IMR-90 (cell line): ENCODE measurements at regions not wholly inside any gene's neighbourhood (a gene's known extent, or its start where the extent isn't known, plus 50 kb on each side); places are given as distances from the start of the nearest gene placed in this dataset.

Source experiments
- ATAC-seq: fragments of 200-7000 bp; cut with Tn5 transposase; 2 replicates; pipeline ENCODE4 v1.9.1; 2020; ENCODE audit warnings: low read depth, mild to moderate bottlenecking, moderate library complexity
- BruUV-seq: library from RNA; stranded (reverse); fragments of 400-500 nt; replicated peaks from 2 replicates; lab custom pipeline; 2021; lab: Mats Ljungman, UMichigan
- CTCF ChIA-PET: fragments of 300-600 bp; formaldehyde crosslinking; extraction: SDS; loops from one replicate; lab custom pipeline; 2021; ENCODE audit warnings: antibody characterized with exemption; lab: Yijun Ruan, JAX
- POLR2A ChIA-PET: fragments of 300-600 bp; sonication (Branson Sonifier 250); formaldehyde crosslinking; loops from one replicate; lab custom pipeline; 2022; ENCODE audit warnings: antibody characterized with exemption; ENCODE audit not compliant: unreplicated experiment; lab: Charles Lee
- DNase-seq: peaks from one replicate; pipeline ENCODE4 v3.0.0; 2013
- H2AFZ ChIP-seq: replicated peaks from 2 replicates; pipeline ENCODE3; 2013; ENCODE audit warnings: low read length, mild to moderate bottlenecking; ENCODE audit not compliant: poor library complexity
- H2AK5ac ChIP-seq: 2 replicates; pipeline ENCODE4 v1.6.1; 2013; ENCODE audit warnings: low read depth, low read length, inconsistent platforms
- H2AK9ac ChIP-seq: replicated peaks from 2 replicates; pipeline ENCODE3; 2013; ENCODE audit warnings: mild to moderate bottlenecking, low read depth, low read length, moderate library complexity; ENCODE audit not compliant: poor library complexity
- H2BK120ac ChIP-seq: 2 replicates; pipeline ENCODE4 v1.6.1; 2013; ENCODE audit warnings: low read depth, low read length, inconsistent platforms
- H2BK15ac ChIP-seq: 3 replicates; pipeline ENCODE4 v1.6.1; 2013; ENCODE audit warnings: low read depth, low read length, inconsistent platforms
- H2BK20ac ChIP-seq: 2 replicates; pipeline ENCODE4 v1.6.1; 2013; ENCODE audit warnings: low read depth, mild to moderate bottlenecking, inconsistent platforms, low read length, moderate library complexity
- H2BK5ac ChIP-seq: 2 replicates; pipeline ENCODE4 v1.6.1; 2013; ENCODE audit warnings: mild to moderate bottlenecking, low read depth, low read length, inconsistent platforms; ENCODE audit not compliant: poor library complexity, severe bottlenecking
- H3K14ac ChIP-seq: replicated peaks from 2 replicates; pipeline ENCODE4 v1.6.1; 2013; ENCODE audit warnings: low read depth, low read length, inconsistent platforms
- H3K18ac ChIP-seq: 2 replicates; pipeline ENCODE4 v1.6.1; 2013; ENCODE audit warnings: low read depth, low read length, control low read depth
- H3K23ac ChIP-seq: 2 replicates; pipeline ENCODE4 v1.6.1; 2013; ENCODE audit warnings: low read depth, low read length, inconsistent platforms
- H3K27ac ChIP-seq: 2 replicates; pipeline ENCODE4 v1.5.1; 2013; ENCODE audit warnings: mild to moderate bottlenecking, control low read depth, low read length; ENCODE audit not compliant: insufficient read depth
- H3K27me3 ChIP-seq: 2 replicates; pipeline ENCODE4 v1.6.1; 2013; ENCODE audit warnings: low read length; ENCODE audit not compliant: control insufficient read depth, insufficient read depth
- H3K36me3 ChIP-seq: 2 replicates; pipeline ENCODE4 v1.6.1; 2013; ENCODE audit warnings: low read length, mixed read lengths; ENCODE audit not compliant: control insufficient read depth, insufficient read depth
- H3K4ac ChIP-seq: 2 replicates; pipeline ENCODE4 v1.6.1; 2013; ENCODE audit warnings: low read depth, low read length, inconsistent platforms
- H3K4me1 ChIP-seq: 2 replicates; pipeline ENCODE4 v1.6.1; 2013; ENCODE audit warnings: low read length, mixed read lengths; ENCODE audit not compliant: control insufficient read depth, insufficient read depth
- H3K4me2 ChIP-seq: 2 replicates; pipeline ENCODE4 v1.6.1; 2013; ENCODE audit warnings: low read depth, mild to moderate bottlenecking, control low read depth, low read length, moderate library complexity
- H3K4me3 ChIP-seq: 2 replicates; pipeline ENCODE4 v1.5.1; 2013; ENCODE audit warnings: low read depth, mild to moderate bottlenecking, control low read depth, low read length, moderate library complexity; ENCODE audit not compliant: insufficient read depth
- H3K56ac ChIP-seq: 2 replicates; pipeline ENCODE4 v1.6.1; 2013; ENCODE audit warnings: low read length, inconsistent platforms; ENCODE audit not compliant: insufficient read depth; ENCODE audit errors: extremely low read depth
- H3K79me1 ChIP-seq, 2 experiments: 2 replicates each; pipeline ENCODE4 v1.6.1; 2013; ENCODE audit warnings: low read length in 2 of 2, inconsistent platforms in 1 of 2, low read depth in 1 of 2
- H3K9ac ChIP-seq: 2 replicates; pipeline ENCODE4 v1.6.1; 2013; ENCODE audit warnings: low read depth, low read length, control low read depth
- H3K9me1 ChIP-seq: 2 replicates; pipeline ENCODE4 v1.6.1; 2013; ENCODE audit warnings: low read length, inconsistent platforms; ENCODE audit not compliant: insufficient read depth
- H3K9me3 ChIP-seq: 2 replicates; pipeline ENCODE4 v1.6.1; 2013; ENCODE audit warnings: low read length; ENCODE audit not compliant: control insufficient read depth, insufficient read depth
- H4K20me1 ChIP-seq: 2 replicates; pipeline ENCODE4 v1.6.1; 2013; ENCODE audit warnings: low read length, inconsistent platforms; ENCODE audit not compliant: insufficient read depth
- H4K5ac ChIP-seq: 2 replicates; pipeline ENCODE4 v1.6.1; 2013; ENCODE audit warnings: mild to moderate bottlenecking, low read depth, low read length, control low read depth
- H4K8ac ChIP-seq, 2 experiments: 2 replicates each; pipeline ENCODE4 v1.6.1; 2013; ENCODE audit warnings: low read depth in 2 of 2, low read length in 2 of 2, control low read depth in 1 of 2, inconsistent platforms in 1 of 2
- H4K91ac ChIP-seq: 2 replicates; pipeline ENCODE4 v1.6.1; 2013; ENCODE audit warnings: low read depth, low read length, inconsistent platforms; ENCODE audit not compliant: insufficient read depth
- CHD1 ChIP-seq: IDR thresholded peaks from 2 replicates; pipeline ENCODE4 v1.6.1; 2012; ENCODE audit warnings: low read depth, low read length, improper control_type of control experiment
- POLR2A ChIP-seq: IDR thresholded peaks from 2 replicates; pipeline ENCODE4 v1.6.1; 2012; ENCODE audit warnings: mild to moderate bottlenecking, low read depth, low read length
- RAD21 ChIP-seq: IDR thresholded peaks from 2 replicates; pipeline ENCODE4 v1.6.1; 2012; ENCODE audit warnings: low read length, improper control_type of control experiment
- WGBS, 2 experiments: methylation state at CpG; one replicate each; pipeline versions ENCODE4 v1.1.5 to v1.1.7; 2013; ENCODE audit warnings: missing lambda C conversion rate in 2 of 2; ENCODE audit not compliant: insufficient read length in 1 of 2; ENCODE audit errors: extremely low coverage in 2 of 2; 5-methylcytosine and 5-hydroxymethylcytosine counted together
- dilution Hi-C: fragments of 300-500 bp; cut with HindIII; formaldehyde crosslinking; loops from one replicate; pipeline ENCODE4 v1.14.3; 2018; ENCODE audit warnings: low sequenced_read_pairs; ENCODE audit not compliant: unreplicated experiment
- in situ Hi-C: fragments of 300-500 bp; cut with MboI; formaldehyde crosslinking; loops from 3 replicates; pipeline ENCODE4 v1.14.3; 2019; ENCODE audit warnings: low sequenced_read_pairs, inconsistent platforms, mixed read lengths
- intact Hi-C: fragments of 100-400 bp; cut with micrococcal nuclease; formaldehyde crosslinking; loops from 2 replicates; pipeline ENCODE4 v1.10.0; 2022

- Histone ChIP-seq H3K23ac (no peak overlapping the region), H2AK9ac (no peak overlapping the region), H2AFZ (no peak overlapping the region), H3K36me3 (no peaks in the 10 kb centered on the region), H3K56ac (no peak overlapping the region), H3K4me1 (no peaks in the 10 kb centered on the region), H4K8ac (no peak overlapping the region), H3K27ac (no peak overlapping the region), H3K18ac (no peak overlapping the region), H3K4me3 (no peak overlapping the region), H4K91ac (no peak overlapping the region), H2BK15ac (no peak overlapping the region), H3K4me2 (no peak overlapping the region), H3K9me3 (no peaks in the 10 kb centered on the region), H3K14ac (no peak overlapping the region), H2BK120ac (no peak overlapping the region), H4K20me1 (no peaks in the 10 kb centered on the region), H3K27me3 (no peaks in the 10 kb centered on the region), H4K5ac (no peak overlapping the region), H2BK5ac (no peak overlapping the region), H3K9me1 (no peaks in the 10 kb centered on the region), H2BK20ac (no peak overlapping the region), H3K4ac (no peak overlapping the region), H3K9ac (no peak overlapping the region), H3K79me1 (no peaks in the 10 kb centered on the region), H2AK5ac (no peak overlapping the region)
- dilution Hi-C loops: no loop called here
- in situ Hi-C loops: no loop called here
- POLR2A ChIA-PET: no interaction called here
- BruUV-seq: no TSS peak
- DNase-seq: no peak
- no peak for ATAC-seq
- intact Hi-C loops: no loop called here
- TF ChIP-seq POLR2A (no peak), RAD21 (no peak), CHD1 (no peak)
- CTCF ChIA-PET: interaction anchor here (0.6 to 1.0 kb wide), 2 partner anchors 14 to 551 kb away, joined by 4 to 6 read pairs; no protein-coding TSS in a partner anchor
- no CpG with 5 or more reads among the region's 5 CpGs for WGBS, 2 experiments
These were observed 413.4 kb downstream of the ZNF536 start for GRCh38 chr19:30785458-30786137.
